ENCODE measurements at regions not wholly inside any gene's neighbourhood (a gene's known extent, or its start where the extent isn't known, plus 50 kb on each side); places are given as distances from the start of the nearest gene placed in this dataset.

DNA sequence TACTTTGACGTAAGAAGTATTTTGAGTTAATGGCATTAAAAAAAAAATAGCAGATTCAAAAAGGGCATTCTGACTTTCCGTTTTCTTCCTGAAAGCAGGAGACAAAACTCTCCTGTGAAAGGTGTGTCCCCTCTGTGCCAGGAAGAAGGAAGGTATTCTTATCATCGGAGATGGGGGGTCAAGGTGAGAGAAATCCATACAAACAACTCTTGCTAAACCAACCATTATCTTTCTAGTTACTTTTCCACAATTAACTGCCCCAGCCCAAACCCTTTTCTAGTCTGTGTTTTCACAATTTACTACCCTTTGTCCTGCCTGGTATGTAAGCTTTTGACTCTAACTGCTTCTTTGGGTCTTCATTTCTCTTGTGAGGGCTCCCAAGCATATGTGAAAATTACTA lies 717.3 kb downstream of the EPM2A start:
- ChIA-PET POLR2A (ENCODE audit: unreplicated experiment) (no interaction called here), CTCF (no interaction called here)
- Histone ChIP-seq H3K4me2 (ENCODE audit: low read length) (no peak overlapping the region), H3F3A (ENCODE audit: low read length, unreplicated experiment) (no peaks in the 10 kb centered on the region), H3K79me2 (ENCODE audit: low read length) (no peaks in the 10 kb centered on the region), H3K27me3 (ENCODE audit: low read length) (no peaks in the 10 kb centered on the region), H2AFZ (ENCODE audit: low read length) (no peak overlapping the region), H3K4me3 (ENCODE audit: low read length) (no peak overlapping the region), H4K20me1 (ENCODE audit: low read length) (no peaks in the 10 kb centered on the region), H3K9me3 (ENCODE audit: low read length) (no peaks in the 10 kb centered on the region), H3K36me3 (ENCODE audit: low read depth, low read length) (no peaks in the 10 kb centered on the region), H3K4me1 (ENCODE audit: insufficient read depth, low read length) (peaks cover 20% of the 10 kb centered on the region), H3K9me2 (replicated peaks; ENCODE audit: low read length) (no peaks in the 10 kb centered on the region), H3K27ac (ENCODE audit: low read length) (no peak overlapping the region), H3K9ac (ENCODE audit: low read length) (no peak overlapping the region)
- BruUV-seq (replicated peaks): no TSS peak
- ATAC-seq (no peak), DNase-seq (no peak)
- TF ChIP-seq, protein P1, sequence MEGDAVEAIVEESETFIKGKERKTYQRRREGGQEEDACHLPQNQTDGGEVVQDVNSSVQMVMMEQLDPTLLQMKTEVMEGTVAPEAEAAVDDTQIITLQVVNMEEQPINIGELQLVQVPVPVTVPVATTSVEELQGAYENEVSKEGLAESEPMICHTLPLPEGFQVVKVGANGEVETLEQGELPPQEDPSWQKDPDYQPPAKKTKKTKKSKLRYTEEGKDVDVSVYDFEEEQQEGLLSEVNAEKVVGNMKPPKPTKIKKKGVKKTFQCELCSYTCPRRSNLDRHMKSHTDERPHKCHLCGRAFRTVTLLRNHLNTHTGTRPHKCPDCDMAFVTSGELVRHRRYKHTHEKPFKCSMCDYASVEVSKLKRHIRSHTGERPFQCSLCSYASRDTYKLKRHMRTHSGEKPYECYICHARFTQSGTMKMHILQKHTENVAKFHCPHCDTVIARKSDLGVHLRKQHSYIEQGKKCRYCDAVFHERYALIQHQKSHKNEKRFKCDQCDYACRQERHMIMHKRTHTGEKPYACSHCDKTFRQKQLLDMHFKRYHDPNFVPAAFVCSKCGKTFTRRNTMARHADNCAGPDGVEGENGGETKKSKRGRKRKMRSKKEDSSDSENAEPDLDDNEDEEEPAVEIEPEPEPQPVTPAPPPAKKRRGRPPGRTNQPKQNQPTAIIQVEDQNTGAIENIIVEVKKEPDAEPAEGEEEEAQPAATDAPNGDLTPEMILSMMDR (conservative IDR thresholded peaks at IDR 0.05; ENCODE audit: low read depth, low read length): no peak
- no peak for TF ChIP-seq EZH2 (IDR thresholded peaks at IDR 0.05; ENCODE audit: low read length, unreplicated experiment)
- no peak for TF ChIP-seq EZH2phosphoT487 (IDR thresholded peaks at IDR 0.05; ENCODE audit: borderline replicate concordance, low read length)
- intact Hi-C loops (cut with micrococcal nuclease): no loop called here

DNA sequence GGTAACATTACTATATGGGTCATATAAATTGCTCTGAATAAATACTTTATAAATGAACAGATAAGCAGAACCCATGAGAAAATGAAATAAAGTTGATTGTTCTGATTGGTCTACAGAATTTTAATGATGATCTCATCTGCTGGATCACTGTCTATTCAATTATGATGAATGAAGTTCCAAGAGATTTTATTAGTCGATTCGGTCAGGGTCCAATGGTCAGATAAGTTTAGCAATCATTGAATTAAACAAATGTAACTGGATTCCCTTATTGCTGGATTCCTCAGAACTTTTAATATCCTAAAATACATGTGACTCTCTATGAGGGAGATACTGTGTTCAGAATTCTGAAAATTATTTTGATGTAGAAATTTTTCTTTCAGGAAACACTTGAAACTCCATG lies 715.2 kb downstream of the EPM2A start:
- Histone ChIP-seq H3K36me3 (ENCODE audit: low read depth, low read length) (no peaks in the 10 kb centered on the region), H3K9me2 (replicated peaks; ENCODE audit: low read length) (no peaks in the 10 kb centered on the region), H3K4me2 (ENCODE audit: low read length) (no peak overlapping the region), H3F3A (ENCODE audit: low read length, unreplicated experiment) (no peaks in the 10 kb centered on the region), H3K4me1 (ENCODE audit: insufficient read depth, low read length) (peaks cover 16% of the 10 kb centered on the region), H4K20me1 (ENCODE audit: low read length) (no peaks in the 10 kb centered on the region), H3K9ac (ENCODE audit: low read length) (no peak overlapping the region), H3K9me3 (ENCODE audit: low read length) (no peaks in the 10 kb centered on the region), H2AFZ (ENCODE audit: low read length) (no peak overlapping the region), H3K27me3 (ENCODE audit: low read length) (no peaks in the 10 kb centered on the region), H3K4me3 (ENCODE audit: low read length) (no peak overlapping the region), H3K27ac (ENCODE audit: low read length) (no peak overlapping the region), H3K79me2 (ENCODE audit: low read length) (no peaks in the 10 kb centered on the region)
- intact Hi-C loops (cut with micrococcal nuclease): loop anchor here (10.0 kb wide), 1 partner anchor 225 kb away; no protein-coding TSS in a partner anchor
- POLR2A ChIA-PET (ENCODE audit: unreplicated experiment): no interaction called here
- no peak for ATAC-seq
- TF ChIP-seq EZH2phosphoT487 (IDR thresholded peaks at IDR 0.05; ENCODE audit: borderline replicate concordance, low read length) (no peak), EZH2 (IDR thresholded peaks at IDR 0.05; ENCODE audit: low read length, unreplicated experiment) (no peak)
- TF ChIP-seq, protein P1 (conservative IDR thresholded peaks at IDR 0.05; ENCODE audit: low read depth, low read length): no peak
- CTCF ChIA-PET: no interaction called here
- no TSS peak for BruUV-seq (replicated peaks)
- DNase-seq: no peak

DNA sequence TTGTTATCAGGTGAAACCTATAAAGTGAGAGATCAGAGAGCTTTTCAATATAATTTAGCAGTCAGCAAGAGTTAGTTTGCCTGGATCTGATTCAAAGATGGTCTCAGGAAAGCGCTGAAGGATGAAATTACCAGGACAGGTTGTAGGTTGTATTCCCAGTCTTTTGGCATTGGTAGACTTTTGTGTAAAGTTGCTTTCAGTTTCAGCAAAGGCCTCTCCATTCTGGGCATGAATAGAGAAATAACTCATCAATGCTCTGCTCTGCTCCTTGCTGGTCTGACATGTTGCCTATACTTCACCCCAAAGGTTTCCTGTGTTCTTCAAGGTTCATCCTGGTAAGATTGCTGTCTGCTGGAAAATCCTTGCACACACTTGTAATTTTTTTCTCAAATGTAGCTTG lies 714.8 kb downstream of the EPM2A start:
- Histone ChIP-seq H3K36me3 (ENCODE audit: low read depth, low read length) (no peaks in the 10 kb centered on the region), H3K4me2 (ENCODE audit: low read length) (no peak overlapping the region), H3K27me3 (ENCODE audit: low read length) (no peaks in the 10 kb centered on the region), H2AFZ (ENCODE audit: low read length) (no peak overlapping the region), H3K27ac (ENCODE audit: low read length) (no peak overlapping the region), H3K4me3 (ENCODE audit: low read length) (no peak overlapping the region), H3K79me2 (ENCODE audit: low read length) (no peaks in the 10 kb centered on the region), H4K20me1 (ENCODE audit: low read length) (no peaks in the 10 kb centered on the region), H3K9ac (ENCODE audit: low read length) (no peak overlapping the region), H3K9me3 (ENCODE audit: low read length) (no peaks in the 10 kb centered on the region), H3K4me1 (ENCODE audit: insufficient read depth, low read length) (peaks cover 12% of the 10 kb centered on the region), H3K9me2 (replicated peaks; ENCODE audit: low read length) (no peaks in the 10 kb centered on the region), H3F3A (ENCODE audit: low read length, unreplicated experiment) (no peaks in the 10 kb centered on the region)
- DNase-seq (no peak), ATAC-seq (no peak)
- TF ChIP-seq EZH2phosphoT487 (IDR thresholded peaks at IDR 0.05; ENCODE audit: borderline replicate concordance, low read length) (no peak), EZH2 (IDR thresholded peaks at IDR 0.05; ENCODE audit: low read length, unreplicated experiment) (no peak)
- TF ChIP-seq, protein P1 (conservative IDR thresholded peaks at IDR 0.05; ENCODE audit: low read depth, low read length): no peak
- POLR2A ChIA-PET (ENCODE audit: unreplicated experiment): no interaction called here
- CTCF ChIA-PET: no interaction called here
- intact Hi-C loops (cut with micrococcal nuclease): loop anchor here (10.0 kb wide), 1 partner anchor 226 kb away; no protein-coding TSS in a partner anchor
- BruUV-seq (replicated peaks): no TSS peak

Measured in PC-3 (cell line).